Endothelial cell of umbilical vein (primary cell): ENCODE measurements at regions not wholly inside any gene's neighbourhood (a gene's known extent, or its start where the extent isn't known, plus 50 kb on each side); places are given as distances from the start of the nearest gene placed in this dataset.

Experiments
- BruUV-seq: library from RNA; stranded (reverse); fragments of 400-500 nt; replicated peaks from 2 replicates; lab custom pipeline; 2021; lab: Mats Ljungman, UMichigan
- CTCF ChIA-PET: fragments of 300-600, 350-600 bp; sonication (Branson Sonifier 250); formaldehyde crosslinking; loops from one replicate; lab custom pipeline; 2021; ENCODE audit warnings: antibody characterized with exemption, inconsistent platforms; lab: Charles Lee
- POLR2A ChIA-PET: fragments of 300-600, 350-600 bp; sonication (Branson Sonifier 250); formaldehyde crosslinking; loops from one replicate; lab custom pipeline; 2021; ENCODE audit warnings: antibody characterized with exemption, inconsistent platforms; lab: Charles Lee
- DNase-seq: peaks from one replicate; pipeline ENCODE4 v3.0.0-alpha.2; 2011; ENCODE audit warnings: low read depth, low spot score
- FAIRE-seq: peaks from 2 replicates; lab custom pipeline; 2011; peaks lifted over from hg19 to GRCh38; lab: Jason Lieb, UNC
- H2AFZ ChIP-seq: 2 replicates; pipeline ENCODE4 v1.6.0; 2012; ENCODE audit warnings: low read depth, low read length, control low read depth, inconsistent platforms
- H3K27ac ChIP-seq: 2 replicates; pipeline ENCODE4 v1.5.1; 2011; ENCODE audit warnings: low read depth, mild to moderate bottlenecking, control low read depth, low read length, moderate library complexity; ENCODE audit not compliant: insufficient read depth
- H3K27me3 ChIP-seq, 2 experiments: 2 replicates each; pipeline versions ENCODE4 v1.6.0 to v1.6.1; 2011; ENCODE audit warnings: low read length in 2 of 2, mixed read lengths in 1 of 2; ENCODE audit not compliant: control insufficient read depth in 2 of 2, insufficient read depth in 2 of 2
- H3K36me3 ChIP-seq, 2 experiments: 2 replicates in 1 of 2; 3 replicates in 1 of 2; pipeline ENCODE4 v1.5.1; 2011; ENCODE audit warnings: low read length in 2 of 2, mild to moderate bottlenecking in 1 of 2, moderate library complexity in 1 of 2; ENCODE audit not compliant: control insufficient read depth in 2 of 2, insufficient read depth in 2 of 2; ENCODE audit errors: extremely low read depth in 1 of 2
- H3K4me1 ChIP-seq: 3 replicates; pipeline ENCODE4 v1.5.1; 2011; ENCODE audit warnings: mild to moderate bottlenecking, low read length; ENCODE audit not compliant: control insufficient read depth, insufficient read depth; ENCODE audit errors: extremely low read depth
- H3K4me2 ChIP-seq: 2 replicates; pipeline ENCODE4 v1.6.1; 2011; ENCODE audit warnings: low read length, control low read depth, mixed read lengths; ENCODE audit not compliant: insufficient read depth
- H3K4me3 ChIP-seq, 3 experiments: fragments of 200-600 bp in 1 of 3; sonication (generic), shearing (Covaris generic) in 1 of 3; replicated peaks in 1 of 3; 2 replicates each; pipeline ENCODE4 v1.5.1; 2011 to 2016; ENCODE audit warnings: control low read depth in 3 of 3, low read length in 3 of 3, mild to moderate bottlenecking in 2 of 3, inconsistent platforms in 1 of 3, low read depth in 1 of 3, moderate library complexity in 1 of 3; ENCODE audit not compliant: insufficient read depth in 1 of 3
- H3K79me2 ChIP-seq: 2 replicates; pipeline ENCODE4 v1.6.0; 2012; ENCODE audit warnings: low read length, inconsistent platforms; ENCODE audit not compliant: control insufficient read depth, insufficient read depth
- H3K9ac ChIP-seq: replicated peaks from 2 replicates; pipeline ENCODE3; 2011; ENCODE audit warnings: low read length, control low read depth; ENCODE audit not compliant: insufficient read depth; ENCODE audit errors: extremely low read depth
- H3K9me1 ChIP-seq: replicated peaks from 3 replicates; pipeline ENCODE4 v1.6.0; 2011; ENCODE audit warnings: mild to moderate bottlenecking, low read length; ENCODE audit not compliant: control insufficient read depth, insufficient read depth; ENCODE audit errors: extremely low read depth
- H3K9me3 ChIP-seq: replicated peaks from 2 replicates; pipeline ENCODE4 v1.5.1; 2012; ENCODE audit warnings: low read length, inconsistent platforms; ENCODE audit not compliant: control insufficient read depth, insufficient read depth
- H4K20me1 ChIP-seq: replicated peaks from 2 replicates; pipeline ENCODE3; 2011; ENCODE audit warnings: mild to moderate bottlenecking, low read length; ENCODE audit not compliant: control insufficient read depth, insufficient read depth; ENCODE audit errors: extremely low read depth
- EZH2 ChIP-seq: IDR thresholded peaks from 2 replicates; pipeline ENCODE4 v1.6.1; 2012; ENCODE audit warnings: borderline replicate concordance, low read depth, mild to moderate bottlenecking, moderate library complexity, low read length, inconsistent platforms; ENCODE audit not compliant: severe bottlenecking
- FOS ChIP-seq: IDR thresholded peaks from 2 replicates; pipeline ENCODE4 v1.6.1; 2011; ENCODE audit warnings: mild to moderate bottlenecking, low read length, moderate library complexity, borderline replicate concordance; ENCODE audit not compliant: insufficient read depth
- GATA2 ChIP-seq: IDR thresholded peaks from 2 replicates; pipeline ENCODE4 v1.7.0; 2011; ENCODE audit warnings: low read depth, mild to moderate bottlenecking, moderate library complexity, mixed read lengths, low read length; ENCODE audit not compliant: insufficient read length, insufficient read depth
- JUN ChIP-seq: IDR thresholded peaks from 2 replicates; pipeline ENCODE4 v1.6.1; 2011; ENCODE audit warnings: borderline replicate concordance, low read depth; ENCODE audit not compliant: insufficient read length, insufficient read depth
- MYC ChIP-seq: IDR thresholded peaks from one replicate; pipeline ENCODE4 v1.6.1; 2011; ENCODE audit warnings: mild to moderate bottlenecking, low read depth, low read length
- POLR2A ChIP-seq: IDR thresholded peaks from 2 replicates; pipeline ENCODE4 v1.6.1; 2012; ENCODE audit warnings: low read depth, mild to moderate bottlenecking, control low read depth, low read length
- POLR2AphosphoS5 ChIP-seq: IDR thresholded peaks from 2 replicates; pipeline ENCODE4 v1.6.1; 2012; ENCODE audit warnings: low read depth, mild to moderate bottlenecking, control low read depth, low read length, moderate library complexity; ENCODE audit not compliant: insufficient read depth
- dilution Hi-C: fragments of 300-500 bp; cut with MboI; formaldehyde crosslinking; loops from one replicate; pipeline ENCODE4 v1.15.0; 2019; ENCODE audit warnings: low sequenced_read_pairs; ENCODE audit not compliant: extremely low pct_ligation_motif_present
- intact Hi-C: fragments of 100-400 bp; cut with micrococcal nuclease; formaldehyde crosslinking; loops from one replicate; pipeline ENCODE4 v1.10.0; 2022
- TF ChIP-seq, protein P1 (sequence below), 2 donors: IDR thresholded peaks; 1 replicate in 1 of 2; 2 replicates in 1 of 2; pipeline ENCODE4 v1.5.1; 2011; ENCODE audit warnings: low read length in 2 of 2, mild to moderate bottlenecking in 2 of 2, moderate library complexity in 2 of 2, control low read depth in 1 of 2, inconsistent platforms in 1 of 2, low read depth in 1 of 2; ENCODE audit not compliant: insufficient read depth in 1 of 2; ENCODE audit errors: extremely low read depth in 1 of 2
- TF ChIP-seq, protein P2 (sequence below): IDR thresholded peaks from 2 replicates; pipeline ENCODE4 v1.6.1; 2011; ENCODE audit not compliant: insufficient read depth, insufficient read length

- Histone ChIP-seq H3K4me2 (no peak overlapping the region), H2AFZ (no peak overlapping the region), H3K9me1 (no peaks in the 10 kb centered on the region), H3K27ac (no peak overlapping the region), H3K4me1 (peaks cover 3% of the 10 kb centered on the region), H3K9ac (no peak overlapping the region), H3K9me3 (no peaks in the 10 kb centered on the region), H3K79me2 (no peaks in the 10 kb centered on the region), H3K36me3 (no peaks in the 10 kb centered on the region), H3K4me3 (no peak overlapping the region), H4K20me1 (no peaks in the 10 kb centered on the region), H3K27me3 (no peaks in the 10 kb centered on the region)
- CTCF ChIA-PET, result no interaction called here
- intact Hi-C loops, result no loop called here
- DNase-seq (no peak), FAIRE-seq (no peak)
- POLR2A ChIA-PET, result no interaction called here
- BruUV-seq, result no TSS peak
- no peak for TF ChIP-seq EZH2
- TF ChIP-seq POLR2AphosphoS5, result no peak
- TF ChIP-seq, protein P1, sequence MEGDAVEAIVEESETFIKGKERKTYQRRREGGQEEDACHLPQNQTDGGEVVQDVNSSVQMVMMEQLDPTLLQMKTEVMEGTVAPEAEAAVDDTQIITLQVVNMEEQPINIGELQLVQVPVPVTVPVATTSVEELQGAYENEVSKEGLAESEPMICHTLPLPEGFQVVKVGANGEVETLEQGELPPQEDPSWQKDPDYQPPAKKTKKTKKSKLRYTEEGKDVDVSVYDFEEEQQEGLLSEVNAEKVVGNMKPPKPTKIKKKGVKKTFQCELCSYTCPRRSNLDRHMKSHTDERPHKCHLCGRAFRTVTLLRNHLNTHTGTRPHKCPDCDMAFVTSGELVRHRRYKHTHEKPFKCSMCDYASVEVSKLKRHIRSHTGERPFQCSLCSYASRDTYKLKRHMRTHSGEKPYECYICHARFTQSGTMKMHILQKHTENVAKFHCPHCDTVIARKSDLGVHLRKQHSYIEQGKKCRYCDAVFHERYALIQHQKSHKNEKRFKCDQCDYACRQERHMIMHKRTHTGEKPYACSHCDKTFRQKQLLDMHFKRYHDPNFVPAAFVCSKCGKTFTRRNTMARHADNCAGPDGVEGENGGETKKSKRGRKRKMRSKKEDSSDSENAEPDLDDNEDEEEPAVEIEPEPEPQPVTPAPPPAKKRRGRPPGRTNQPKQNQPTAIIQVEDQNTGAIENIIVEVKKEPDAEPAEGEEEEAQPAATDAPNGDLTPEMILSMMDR (IDR thresholded peaks at IDR 0.05; ENCODE audit: extremely low read depth in 1 of 2, insufficient read depth in 1 of 2, low read depth in 1 of 2, low read length in 2 of 2), result no peak
- TF ChIP-seq FOS, result no peak
- TF ChIP-seq JUN, result no peak
- TF ChIP-seq GATA2, result no peak
- TF ChIP-seq, protein P2, sequence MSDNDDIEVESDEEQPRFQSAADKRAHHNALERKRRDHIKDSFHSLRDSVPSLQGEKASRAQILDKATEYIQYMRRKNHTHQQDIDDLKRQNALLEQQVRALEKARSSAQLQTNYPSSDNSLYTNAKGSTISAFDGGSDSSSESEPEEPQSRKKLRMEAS, result no peak
- no peak for TF ChIP-seq MYC
- TF ChIP-seq POLR2A, result no peak
- dilution Hi-C loops, result no loop called here
Measured at GRCh38 chr21:15289896-15290841, 225.4 kb upstream of the NRIP1 start.
